ENCODE measurements at regions not wholly inside any gene's neighbourhood (a gene's known extent, or its start where the extent isn't known, plus 50 kb on each side); places are given as distances from the start of the nearest gene placed in this dataset.
"Not testable (repeated sequence)": the region's sequence is repeated elsewhere in the genome, so short reads cannot be mapped to it uniquely, and the experiment has no call there.

- H3K4me3 ChIP-seq (ENCODE audit: low read depth, low read length); H3K4me1 ChIP-seq (ENCODE audit: control insufficient read depth, insufficient read depth, low read length); H3K9ac ChIP-seq (ENCODE audit: low read length); H3K27ac ChIP-seq (ENCODE audit: low read depth, low read length); H3K36me3 ChIP-seq (ENCODE audit: control insufficient read depth, insufficient read depth, low read length); H3K9me3 ChIP-seq (ENCODE audit: control insufficient read depth, insufficient read depth, low read depth, low read length); H3K27me3 ChIP-seq (ENCODE audit: control insufficient read depth, insufficient read depth, low read length): not testable (repeated sequence)
These were observed 94.6 kb upstream of the ABCA1 start for GRCh38 chr9:105022545-105022944.

- Histone ChIP-seq H3K4me3 (ENCODE audit: low read depth, low read length) (no peak overlapping the region), H3K36me3 (ENCODE audit: control insufficient read depth, insufficient read depth, low read length) (no peaks in the 10 kb centered on the region), H3K4me1 (ENCODE audit: control insufficient read depth, insufficient read depth, low read length) (no peaks in the 10 kb centered on the region), H3K27ac (ENCODE audit: low read depth, low read length) (no peak overlapping the region), H3K9me3 (ENCODE audit: control insufficient read depth, insufficient read depth, low read depth, low read length) (no peaks in the 10 kb centered on the region), H3K9ac (ENCODE audit: low read length) (no peak overlapping the region), H3K27me3 (ENCODE audit: control insufficient read depth, insufficient read depth, low read length) (no peaks in the 10 kb centered on the region)
These were observed 95.8 kb upstream of the ABCA1 start for GRCh38 chr9:105023788-105024187.

- H3K27ac ChIP-seq (ENCODE audit: low read depth, low read length): no peak overlapping the region
- no peak overlapping the region for H3K9ac ChIP-seq (ENCODE audit: low read length)
- H3K27me3 ChIP-seq (ENCODE audit: control insufficient read depth, insufficient read depth, low read length): no peaks in the 10 kb centered on the region
- no peaks in the 10 kb centered on the region for H3K36me3 ChIP-seq (ENCODE audit: control insufficient read depth, insufficient read depth, low read length)
- H3K4me3 ChIP-seq (ENCODE audit: low read depth, low read length): no peak overlapping the region
- no peaks in the 10 kb centered on the region for H3K4me1 ChIP-seq (ENCODE audit: control insufficient read depth, insufficient read depth, low read length)
- no peaks in the 10 kb centered on the region for H3K9me3 ChIP-seq (ENCODE audit: control insufficient read depth, insufficient read depth, low read depth, low read length)
These were observed 96.6 kb upstream of the ABCA1 start for GRCh38 chr9:105024529-105024928.

- Histone ChIP-seq H3K27me3 (ENCODE audit: control insufficient read depth, insufficient read depth, low read length) (no peaks in the 10 kb centered on the region), H3K9me3 (ENCODE audit: control insufficient read depth, insufficient read depth, low read depth, low read length) (no peaks in the 10 kb centered on the region), H3K4me3 (ENCODE audit: low read depth, low read length) (no peak overlapping the region), H3K9ac (ENCODE audit: low read length) (no peak overlapping the region), H3K27ac (ENCODE audit: low read depth, low read length) (no peak overlapping the region), H3K4me1 (ENCODE audit: control insufficient read depth, insufficient read depth, low read length) (no peaks in the 10 kb centered on the region), H3K36me3 (ENCODE audit: control insufficient read depth, insufficient read depth, low read length) (no peaks in the 10 kb centered on the region)
These were observed 98.5 kb upstream of the ABCA1 start for GRCh38 chr9:105026451-105026850.

GRCh38 chr9:105027084-105027483, 99.1 kb upstream of the ABCA1 start:
- Histone ChIP-seq H3K9ac (ENCODE audit: low read length) (no peak overlapping the region), H3K4me3 (ENCODE audit: low read depth, low read length) (no peak overlapping the region), H3K27ac (ENCODE audit: low read depth, low read length) (no peak overlapping the region), H3K36me3 (ENCODE audit: control insufficient read depth, insufficient read depth, low read length) (no peaks in the 10 kb centered on the region), H3K9me3 (ENCODE audit: control insufficient read depth, insufficient read depth, low read depth, low read length) (no peaks in the 10 kb centered on the region), H3K27me3 (ENCODE audit: control insufficient read depth, insufficient read depth, low read length) (no peaks in the 10 kb centered on the region), H3K4me1 (ENCODE audit: control insufficient read depth, insufficient read depth, low read length) (no peaks in the 10 kb centered on the region)

GRCh38 chr9:105030285-105030684, 102.3 kb upstream of the ABCA1 start:
- H3K4me3 ChIP-seq (ENCODE audit: low read depth, low read length): no peak overlapping the region
- no peak overlapping the region for H3K27ac ChIP-seq (ENCODE audit: low read depth, low read length)
- H3K36me3 ChIP-seq (ENCODE audit: control insufficient read depth, insufficient read depth, low read length): no peaks in the 10 kb centered on the region
- no peaks in the 10 kb centered on the region for H3K27me3 ChIP-seq (ENCODE audit: control insufficient read depth, insufficient read depth, low read length)
- no peak overlapping the region for H3K9ac ChIP-seq (ENCODE audit: low read length)
- H3K9me3 ChIP-seq (ENCODE audit: control insufficient read depth, insufficient read depth, low read depth, low read length): peaks cover 9% of the 10 kb centered on the region
- H3K4me1 ChIP-seq (ENCODE audit: control insufficient read depth, insufficient read depth, low read length): no peaks in the 10 kb centered on the region

- no peak overlapping the region for H3K27ac ChIP-seq (ENCODE audit: low read depth, low read length)
- no peaks in the 10 kb centered on the region for H3K36me3 ChIP-seq (ENCODE audit: control insufficient read depth, insufficient read depth, low read length)
- no peak overlapping the region for H3K9ac ChIP-seq (ENCODE audit: low read length)
- no peak overlapping the region for H3K4me3 ChIP-seq (ENCODE audit: low read depth, low read length)
- H3K27me3 ChIP-seq (ENCODE audit: control insufficient read depth, insufficient read depth, low read length): no peaks in the 10 kb centered on the region
- H3K4me1 ChIP-seq (ENCODE audit: control insufficient read depth, insufficient read depth, low read length): no peaks in the 10 kb centered on the region
- peaks cover 11% of the 10 kb centered on the region for H3K9me3 ChIP-seq (ENCODE audit: control insufficient read depth, insufficient read depth, low read depth, low read length)
These were observed 109.2 kb upstream of the ABCA1 start for GRCh38 chr9:105037139-105037538.

GRCh38 chr9:105038051-105038450, 110.1 kb upstream of the ABCA1 start:
- H3K36me3 ChIP-seq (ENCODE audit: control insufficient read depth, insufficient read depth, low read length): no peaks in the 10 kb centered on the region

GRCh38 chr9:105039175-105039799, 111.3 kb upstream of the ABCA1 start:
- H3K27ac ChIP-seq (ENCODE audit: low read depth, low read length): no peak overlapping the region
- H3K9ac ChIP-seq (ENCODE audit: low read length): no peak overlapping the region
- no peaks in the 10 kb centered on the region for H3K27me3 ChIP-seq (ENCODE audit: control insufficient read depth, insufficient read depth, low read length)
- H3K4me3 ChIP-seq (ENCODE audit: low read depth, low read length): no peak overlapping the region
- H3K4me1 ChIP-seq (ENCODE audit: control insufficient read depth, insufficient read depth, low read length): no peaks in the 10 kb centered on the region
- no peaks in the 10 kb centered on the region for H3K36me3 ChIP-seq (ENCODE audit: control insufficient read depth, insufficient read depth, low read length)
- H3K9me3 ChIP-seq (ENCODE audit: control insufficient read depth, insufficient read depth, low read depth, low read length): 0 out of 2 replicates have a peak, but pooled peaks cover 2% of the 10 kb centered on the region

More at GRCh38 chr9:105038051-105038450, 110.1 kb upstream of the ABCA1 start:
- Histone ChIP-seq H3K4me1 (ENCODE audit: control insufficient read depth, insufficient read depth, low read length) (no peaks in the 10 kb centered on the region), H3K9me3 (ENCODE audit: control insufficient read depth, insufficient read depth, low read depth, low read length) (peaks cover 11% of the 10 kb centered on the region), H3K27ac (ENCODE audit: low read depth, low read length) (no peak overlapping the region), H3K27me3 (ENCODE audit: control insufficient read depth, insufficient read depth, low read length) (no peaks in the 10 kb centered on the region), H3K4me3 (ENCODE audit: low read depth, low read length) (no peak overlapping the region), H3K9ac (ENCODE audit: low read length) (no peak overlapping the region)

GRCh38 chr9:105043370-105043936, 115.5 kb upstream of the ABCA1 start:
- Histone ChIP-seq H3K9ac (ENCODE audit: low read length) (no peak overlapping the region), H3K36me3 (ENCODE audit: control insufficient read depth, insufficient read depth, low read length) (no peaks in the 10 kb centered on the region), H3K27ac (ENCODE audit: low read depth, low read length) (no peak overlapping the region), H3K9me3 (ENCODE audit: control insufficient read depth, insufficient read depth, low read depth, low read length) (0 out of 2 replicates have a peak, but pooled peaks cover 2% of the 10 kb centered on the region), H3K27me3 (ENCODE audit: control insufficient read depth, insufficient read depth, low read length) (no peaks in the 10 kb centered on the region), H3K4me1 (ENCODE audit: control insufficient read depth, insufficient read depth, low read length) (peaks cover 6% of the 10 kb centered on the region; the same call in 1 of the 2 replicates), H3K4me3 (ENCODE audit: low read depth, low read length) (no peak overlapping the region)

- Histone ChIP-seq H3K27ac (ENCODE audit: low read depth, low read length) (no peak overlapping the region), H3K9me3 (ENCODE audit: control insufficient read depth, insufficient read depth, low read depth, low read length) (0 out of 2 replicates have a peak, but pooled peaks cover 2% of the 10 kb centered on the region), H3K36me3 (ENCODE audit: control insufficient read depth, insufficient read depth, low read length) (no peaks in the 10 kb centered on the region), H3K9ac (ENCODE audit: low read length) (no peak overlapping the region), H3K4me1 (ENCODE audit: control insufficient read depth, insufficient read depth, low read length) (peaks cover 6% of the 10 kb centered on the region; the same call in 1 of the 2 replicates), H3K27me3 (ENCODE audit: control insufficient read depth, insufficient read depth, low read length) (no peaks in the 10 kb centered on the region), H3K4me3 (ENCODE audit: low read depth, low read length) (no peak overlapping the region)
These were observed 116.6 kb upstream of the ABCA1 start for GRCh38 chr9:105044518-105044917.

All from HUES6 (cell line).